GM12892 (cell line): ENCODE measurements at regions not wholly inside any gene's neighbourhood (a gene's known extent, or its start where the extent isn't known, plus 50 kb on each side); places are given as distances from the start of the nearest gene placed in this dataset.
A peak's percentile ranks its signal among the peaks of the same experiment; 100 is the strongest.
"Not testable (repeated sequence)": the region's sequence is repeated elsewhere in the genome, so short reads cannot be mapped to it uniquely, and the experiment has no call there.

Experiments used
- DNase-seq: peaks from one replicate; pipeline ENCODE4 v3.0.0; 2011; ENCODE audit not compliant: insufficient read length
- FAIRE-seq: peaks from 2 replicates; lab custom pipeline; 2011; peaks lifted over from hg19 to GRCh38; lab: Jason Lieb, UNC
- POLR2A ChIP-seq: IDR thresholded peaks from 2 replicates; pipeline ENCODE4 v1.6.1; 2011; ENCODE audit warnings: low read depth, low read length, control low read depth
- POLR2AphosphoS5 ChIP-seq: IDR thresholded peaks from 2 replicates; pipeline ENCODE4 v1.6.1; 2011; ENCODE audit warnings: low read depth, low read length, control low read depth
- TAF1 ChIP-seq: IDR thresholded peaks from 2 replicates; pipeline ENCODE4 v1.6.1; 2011; ENCODE audit warnings: low read depth, mild to moderate bottlenecking, control low read depth, low read length, borderline replicate concordance

- DNase-seq (no peak), FAIRE-seq (no peak)
- TF ChIP-seq POLR2A, result no peak
These were observed 84.7 kb downstream of the URB2 start for GRCh38 chr1:229710746-229711145.

DNA sequence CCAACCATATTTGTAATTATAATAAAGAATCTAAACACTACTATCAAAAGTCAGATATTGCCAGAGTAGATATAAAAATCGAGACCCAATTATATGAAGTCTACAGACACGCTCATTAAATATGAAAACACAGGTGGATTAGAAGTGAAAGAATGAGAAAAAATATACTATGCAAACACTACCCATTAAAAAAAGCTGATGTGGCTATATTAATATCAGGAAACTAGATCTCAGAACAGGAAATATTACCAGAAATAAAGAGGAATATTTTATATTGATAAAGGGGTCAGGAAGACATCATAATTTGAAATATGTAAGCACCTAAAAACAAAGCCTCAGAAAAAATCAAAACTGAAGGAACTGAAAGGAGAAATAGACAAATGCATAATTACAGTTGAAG lies 88.3 kb downstream of the URB2 start:
- no peak for DNase-seq
- FAIRE-seq, result no peak
- TF ChIP-seq TAF1, result no peak
- no peak for TF ChIP-seq POLR2AphosphoS5
- TF ChIP-seq POLR2A, result no peak

GRCh38 chr1:229714964-229715603 lies 89.0 kb downstream of the URB2 start:
- FAIRE-seq, result peak; percentile 69
- DNase-seq, result no peak
- TF ChIP-seq POLR2A, result no peak
- TF ChIP-seq POLR2AphosphoS5, result no peak
- no peak for TF ChIP-seq TAF1

GRCh38 chr1:229716069-229716468 lies 90.0 kb downstream of the URB2 start:
- no peak for DNase-seq
- no peak for FAIRE-seq
- TF ChIP-seq TAF1 (no peak), POLR2AphosphoS5 (no peak)

DNA sequence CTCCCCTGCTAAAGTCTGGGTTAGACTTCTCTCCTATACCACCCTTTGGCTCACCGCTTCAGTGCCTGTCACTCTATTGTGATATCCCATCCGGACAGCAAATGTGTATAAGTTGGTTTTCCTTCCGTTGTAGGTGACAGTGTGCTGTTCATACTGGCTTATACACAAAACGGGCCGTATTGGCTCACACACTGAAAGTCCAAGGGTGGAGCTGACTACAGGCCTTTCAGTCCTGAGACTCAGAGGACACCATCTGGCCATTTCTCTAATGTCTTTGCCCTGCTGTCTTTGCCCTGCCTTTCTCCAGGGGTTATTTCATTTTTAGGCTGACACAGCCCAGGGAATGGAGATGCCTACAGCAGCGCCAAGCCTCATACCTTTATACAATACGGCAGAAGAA lies 90.7 kb downstream of the URB2 start:
- FAIRE-seq (no peak), DNase-seq (no peak)
- TF ChIP-seq POLR2A (no peak), TAF1 (no peak), POLR2AphosphoS5 (no peak)

GRCh38 chr1:229717786-229718576 lies 91.9 kb downstream of the URB2 start:
- DNase-seq, result no peak
- TF ChIP-seq TAF1 (no peak), POLR2AphosphoS5 (no peak), POLR2A (no peak)
- peak; percentile 14 for FAIRE-seq

GRCh38 chr1:229726061-229726460 lies 100.0 kb downstream of the URB2 start:
- DNase-seq (no peak), FAIRE-seq (no peak)
- no peak for TF ChIP-seq POLR2AphosphoS5
- no peak for TF ChIP-seq TAF1
- no peak for TF ChIP-seq POLR2A

DNA sequence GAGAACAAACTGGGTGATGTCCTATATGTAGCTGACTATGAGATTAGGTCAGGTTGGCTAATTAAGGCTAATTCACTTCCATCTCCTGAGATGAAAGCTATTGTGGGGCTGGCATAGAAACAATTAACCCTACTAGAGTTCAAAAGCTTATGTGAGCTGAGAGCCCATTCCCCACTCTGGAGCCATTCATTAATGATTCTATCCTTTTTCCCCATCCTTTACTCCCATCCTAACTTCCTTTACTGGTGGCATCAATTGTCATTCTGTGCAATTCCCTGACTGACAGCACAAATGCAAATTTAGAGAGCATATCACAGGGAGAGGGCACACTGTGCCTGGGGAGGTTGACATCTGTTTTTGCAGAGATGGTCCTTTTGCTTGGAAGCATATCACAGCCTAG lies 103.9 kb downstream of the URB2 start:
- DNase-seq (no peak), FAIRE-seq (no peak)
- TF ChIP-seq POLR2A (no peak), TAF1 (no peak), POLR2AphosphoS5 (no peak)

- FAIRE-seq (no peak), DNase-seq (no peak)
- TF ChIP-seq TAF1 (no peak), POLR2A (no peak), POLR2AphosphoS5 (no peak)
These were observed 104.5 kb downstream of the URB2 start for GRCh38 chr1:229730573-229730972.

DNA sequence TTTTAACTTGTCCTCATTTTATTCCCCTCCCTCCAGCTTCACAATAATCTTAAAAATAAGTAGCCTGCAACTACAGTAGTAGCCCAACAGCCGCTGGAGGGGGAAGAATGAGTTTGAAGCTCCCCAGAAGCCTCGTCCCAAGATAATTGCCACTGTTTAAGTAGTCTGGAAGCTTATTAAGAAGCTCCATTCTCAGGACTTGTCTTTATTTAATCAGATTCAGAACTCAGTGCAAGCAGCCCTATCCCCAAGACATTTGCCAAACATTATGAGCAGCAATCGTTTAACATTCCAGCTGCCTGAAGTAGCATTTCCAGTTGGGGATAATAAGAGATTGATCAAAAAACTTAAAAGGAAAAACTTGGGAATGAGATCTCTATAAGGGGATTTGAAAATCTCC lies 106.0 kb downstream of the URB2 start:
- TF ChIP-seq POLR2A (no peak), POLR2AphosphoS5 (no peak), TAF1 (no peak)
- FAIRE-seq (no peak), DNase-seq (no peak)

DNA sequence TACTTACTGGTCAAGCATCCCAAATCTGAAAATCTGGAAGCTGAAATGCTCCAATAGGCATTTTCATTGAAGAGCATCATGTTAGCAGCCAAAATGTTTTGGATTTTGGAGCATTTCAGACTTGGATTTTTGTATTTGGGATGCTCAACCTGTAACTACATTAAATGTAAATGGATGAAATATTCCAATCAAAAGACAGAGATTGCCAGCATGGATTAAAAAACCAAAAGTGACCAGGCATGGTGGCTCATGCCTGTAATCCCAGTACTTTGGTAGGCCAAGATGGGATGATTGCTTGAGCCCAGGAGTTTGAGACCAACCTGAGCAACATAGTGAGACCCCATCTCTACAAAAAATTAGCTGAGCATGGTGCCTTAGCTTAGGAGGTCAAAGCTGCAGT lies 110.3 kb downstream of the URB2 start:
- FAIRE-seq (no peak), DNase-seq (no peak)
- TF ChIP-seq POLR2A (no peak), POLR2AphosphoS5 (no peak), TAF1 (no peak)

- FAIRE-seq, DNase-seq: not testable (repeated sequence)
These were observed 116.6 kb downstream of the URB2 start for GRCh38 chr1:229742614-229743013.

DNA sequence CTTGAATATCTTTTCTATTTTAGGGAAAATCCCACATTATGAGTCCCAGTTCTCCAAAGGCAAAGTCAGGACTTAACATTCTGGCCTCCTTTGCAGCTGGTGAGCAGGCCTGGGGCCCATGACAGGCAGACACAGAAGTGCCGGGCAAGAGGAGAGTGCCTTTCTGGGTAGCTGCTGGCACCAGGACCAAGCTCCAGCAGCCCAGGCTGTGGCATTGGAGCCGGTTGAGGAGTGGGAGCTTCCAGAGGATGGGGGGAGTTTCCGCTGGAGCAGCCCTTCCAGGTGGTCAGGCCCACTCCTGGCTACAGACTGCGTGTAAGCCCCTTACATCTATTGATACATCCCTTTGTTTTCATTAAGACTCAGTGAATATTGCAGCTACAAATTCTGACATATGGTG lies 123.9 kb downstream of the URB2 start:
- FAIRE-seq, result no peak
- TF ChIP-seq POLR2AphosphoS5 (no peak), TAF1 (no peak), POLR2A (no peak)
- no peak for DNase-seq
